ENCODE measurements at regions not wholly inside any gene's neighbourhood (a gene's known extent, or its start where the extent isn't known, plus 50 kb on each side); places are given as distances from the start of the nearest gene placed in this dataset.

GRCh38 chr1:89460325-89460724, 64.3 kb upstream of the LRRC8B start:
- Histone ChIP-seq H3K18ac (ENCODE audit: insufficient read length, low read depth, low read length) (no peak overlapping the region), H3T11ph (ENCODE audit: low read length) (no peak overlapping the region), H3K79me2 (ENCODE audit: insufficient read depth, low read length) (no peaks in the 10 kb centered on the region), H4K8ac (replicated peaks; ENCODE audit: insufficient read length, low read depth, low read length) (no peak overlapping the region), H3K27me3 (ENCODE audit: insufficient read depth, low read length) (no peaks in the 10 kb centered on the region), H3K27ac (ENCODE audit: insufficient read length, low read depth, low read length) (no peak overlapping the region), H2BK15ac (ENCODE audit: low read depth, low read length) (no peak overlapping the region), H3K56ac (ENCODE audit: insufficient read length, low read depth, low read length) (no peak overlapping the region), H4K20me1 (ENCODE audit: control insufficient read depth, insufficient read depth, insufficient read length) (no peaks in the 10 kb centered on the region), H3K9me3 (ENCODE audit: control insufficient read depth, low read depth, low read length) (no peaks in the 10 kb centered on the region), H2BK120ac (ENCODE audit: low read depth, low read length, poor library complexity, severe bottlenecking) (no peak overlapping the region), H4K91ac (ENCODE audit: insufficient read length, low read depth, low read length) (no peak overlapping the region), H3K9ac (ENCODE audit: extremely low read depth, insufficient read length, low read length) (no peak overlapping the region), H3K23ac (ENCODE audit: insufficient read length, low read depth, low read length) (no peak overlapping the region), H3K4me2 (ENCODE audit: insufficient read depth, insufficient read length, low read length) (no peak overlapping the region), H2AFZ (ENCODE audit: low read length) (no peak overlapping the region), H4K5ac (ENCODE audit: insufficient read length, low read depth, low read length) (no peak overlapping the region), H3K79me1 (ENCODE audit: insufficient read depth, low read depth, low read length, poor library complexity, severe bottlenecking) (no peaks in the 10 kb centered on the region), H3K14ac (ENCODE audit: insufficient read depth, low read length) (no peak overlapping the region), H2AK5ac (ENCODE audit: insufficient read length, low read length) (no peak overlapping the region), H3K4me1 (ENCODE audit: insufficient read depth, low read length) (no peaks in the 10 kb centered on the region), H2BK5ac (ENCODE audit: insufficient read length, low read length) (no peak overlapping the region), H3K4ac (ENCODE audit: low read depth, low read length) (no peak overlapping the region), H2BK12ac (ENCODE audit: insufficient read length, low read depth, low read length) (no peak overlapping the region), H2BK20ac (ENCODE audit: low read depth, low read length, poor library complexity, severe bottlenecking) (no peak overlapping the region), H3K23me2 (ENCODE audit: insufficient read length, low read depth, low read length, poor library complexity, severe bottlenecking) (no peaks in the 10 kb centered on the region)
- no peaks in the 10 kb centered on the region for H3K36me3 Mint-ChIP-seq (ENCODE audit: insufficient read depth in 1 of 3, low read depth in 3 of 3)
- H3K27ac Mint-ChIP-seq, result no peak overlapping the region
- DNase-seq, result no peak
- H3K4me3 Mint-ChIP-seq, result no peak overlapping the region
- H3K9me3 Mint-ChIP-seq, result no peaks in the 10 kb centered on the region
- H3K4me1 Mint-ChIP-seq, result peaks cover 9 to 20% of the 10 kb centered on the region in 2 experiments
- WGBS (ENCODE audit: extremely low coverage, insufficient read length, low lambda C conversion rate), result no CpG with 5 or more reads among the region's 1 CpG
- TF ChIP-seq CTCF (conservative IDR thresholded peaks at IDR 0.05), result no peak
- H3K27me3 Mint-ChIP-seq (ENCODE audit: low read depth), result peaks cover 3% of the 10 kb centered on the region; the same call in 1 of the 2 replicates

Data from H9 (cell line).